Esophagus squamous epithelium (tissue), 5 donors: ENCODE measurements at regions not wholly inside any gene's neighbourhood (a gene's known extent, or its start where the extent isn't known, plus 50 kb on each side); places are given as distances from the start of the nearest gene placed in this dataset.

Experiments used
- DNase-seq: peaks from one replicate; lab custom pipeline; 2025; lab: John Stamatoyannopoulos, UW
- H3K27ac ChIP-seq, 4 donors: fragments of 200-600 bp; sonication (generic); one replicate each; pipeline ENCODE4 v1.5.1; 2016 to 2019; ENCODE audit warnings: mild to moderate bottlenecking in 1 of 4
- H3K27me3 ChIP-seq, 4 donors: fragments of 200-600 bp; sonication (generic); 1 replicate in 3 of 4; 2 replicates in 1 of 4; pipeline versions ENCODE4 v1.5.1 to v1.6.0; 2017 to 2021; ENCODE audit warnings: antibody characterized with exemption in 1 of 4
- H3K36me3 ChIP-seq, 3 donors: fragments of 200-600 bp; sonication (generic); one replicate each; pipeline ENCODE4 v1.5.1; 2016 to 2019
- H3K4me1 ChIP-seq, 3 donors: fragments of 200-600 bp; sonication (generic); one replicate each; pipeline ENCODE4 v1.5.1; 2017 to 2019
- H3K4me3 ChIP-seq, 4 donors: fragments of 200-600 bp; sonication (generic); 1 replicate in 3 of 4; 2 replicates in 1 of 4; pipeline ENCODE4 v1.5.1; 2016 to 2019; ENCODE audit warnings: mild to moderate bottlenecking in 2 of 4, moderate library complexity in 1 of 4
- H3K9me3 ChIP-seq, 3 donors: fragments of 200-600 bp; sonication (generic); one replicate each; pipeline ENCODE4 v1.5.1; 2016 to 2019
- CTCF ChIP-seq, 6 experiments: fragments of 450-650 bp in 4 of 6; fragments of 200-600 bp in 2 of 6; sonication (generic) in 2 of 6; IDR thresholded peaks; one replicate each; pipeline ENCODE4 v1.5.1; 2016 to 2019; ENCODE audit warnings: antibody characterized with exemption in 6 of 6, mild to moderate bottlenecking in 4 of 6, moderate library complexity in 4 of 6
- POLR2A ChIP-seq, 4 donors: fragments of 450-650 bp; IDR thresholded peaks; one replicate each; pipeline ENCODE4 v1.6.1; 2017; ENCODE audit warnings: antibody characterized with exemption in 4 of 4, mild to moderate bottlenecking in 4 of 4, moderate library complexity in 3 of 4
- WGBS, 2 donors: methylation state at CpG; one replicate each; pipeline ENCODE4 v1.1.5; 2018; 5-methylcytosine and 5-hydroxymethylcytosine counted together
- intact Hi-C: fragments of 100-400 bp; cut with DNase I; formaldehyde crosslinking; loops from one replicate; pipeline ENCODE4 v1.15.0; 2022
- donor health status: DM: yes; HTN: yes; CAD: no.

GRCh38 chr16:63331111-63331510 is 1294.9 kb upstream of the CDH8 start:
- no peak overlapping the region for H3K4me3 ChIP-seq
- H3K27ac ChIP-seq, result no peak overlapping the region
- 69 to 87% methylated on average over 3 of the region's 3 CpGs for WGBS, 2 donors
- DNase-seq, result no peak
- intact Hi-C loops, result no loop called here
- no peaks in the 10 kb centered on the region for H3K9me3 ChIP-seq
- H3K27me3 ChIP-seq, result peaks cover 0 to 6% (median 0%) of the 10 kb centered on the region in 4 donors
- no peaks in the 10 kb centered on the region for H3K36me3 ChIP-seq
- no peak for TF ChIP-seq POLR2A (IDR thresholded peaks at IDR 0.05)
- TF ChIP-seq CTCF (IDR thresholded peaks at IDR 0.05), result no peak
- H3K4me1 ChIP-seq, result no peaks in the 10 kb centered on the region

- Histone ChIP-seq H3K36me3 (no peaks in the 10 kb centered on the region), H3K4me1 (no peaks in the 10 kb centered on the region), H3K27ac (no peak overlapping the region), H3K9me3 (no peaks in the 10 kb centered on the region), H3K27me3 (peaks cover 0 to 29% (median 0%) of the 10 kb centered on the region in 4 donors), H3K4me3 (no peak overlapping the region)
- DNase-seq, result no peak
- WGBS, 2 donors, result 85 to 98% methylated on average over 3 of the region's 3 CpGs
- no peak for TF ChIP-seq CTCF (IDR thresholded peaks at IDR 0.05)
- no peak for TF ChIP-seq POLR2A (IDR thresholded peaks at IDR 0.05)
- intact Hi-C loops, result no loop called here
Observed at GRCh38 chr16:63326736-63327339, 1290.6 kb upstream of the CDH8 start.

GRCh38 chr16:63323722-63324705 is 1287.8 kb upstream of the CDH8 start:
- no peak overlapping the region for H3K27ac ChIP-seq
- H3K4me3 ChIP-seq, result no peak overlapping the region
- no peak for DNase-seq
- no peaks in the 10 kb centered on the region for H3K36me3 ChIP-seq
- H3K9me3 ChIP-seq, result no peaks in the 10 kb centered on the region
- peaks cover 0 to 44% (median 0%) of the 10 kb centered on the region in 4 donors for H3K27me3 ChIP-seq
- TF ChIP-seq POLR2A (IDR thresholded peaks at IDR 0.05) (no peak), CTCF (IDR thresholded peaks at IDR 0.05) (no peak)
- H3K4me1 ChIP-seq, result no peaks in the 10 kb centered on the region
- intact Hi-C loops, result no loop called here
- WGBS, 2 donors, result 27 to 36% methylated on average over 4 to 5 of the region's 5 CpGs

GRCh38 chr16:63323055-63323454 is 1286.8 kb upstream of the CDH8 start:
- DNase-seq, result no peak
- H3K27ac ChIP-seq, result no peak overlapping the region
- H3K4me1 ChIP-seq, result no peaks in the 10 kb centered on the region
- H3K4me3 ChIP-seq, result no peak overlapping the region
- peaks cover 0 to 44% (median 0%) of the 10 kb centered on the region in 4 donors for H3K27me3 ChIP-seq
- TF ChIP-seq CTCF (IDR thresholded peaks at IDR 0.05) (peak in 1 of 6 experiments; percentile 7), POLR2A (IDR thresholded peaks at IDR 0.05) (no peak)
- intact Hi-C loops, result no loop called here
- 20 to 29% methylated on average over 1 of the region's 1 CpG for WGBS, 2 donors
- H3K9me3 ChIP-seq, result no peaks in the 10 kb centered on the region
- no peaks in the 10 kb centered on the region for H3K36me3 ChIP-seq

- WGBS, 2 donors, result 54 to 65% methylated on average over 1 of the region's 1 CpG
- intact Hi-C loops, result no loop called here
- no peak overlapping the region for H3K27ac ChIP-seq
- H3K36me3 ChIP-seq, result no peaks in the 10 kb centered on the region
- H3K4me3 ChIP-seq, result no peak overlapping the region
- peaks cover 0 to 4% (median 0%) of the 10 kb centered on the region in 4 donors for H3K27me3 ChIP-seq
- H3K4me1 ChIP-seq, result no peaks in the 10 kb centered on the region
- no peak for DNase-seq
- H3K9me3 ChIP-seq, result no peaks in the 10 kb centered on the region
- no peak for TF ChIP-seq POLR2A (IDR thresholded peaks at IDR 0.05)
Observed at GRCh38 chr16:63315229-63315628, 1279.0 kb upstream of the CDH8 start.
